SJSA1 (cell line): ENCODE measurements at regions not wholly inside any gene's neighbourhood (a gene's known extent, or its start where the extent isn't known, plus 50 kb on each side); places are given as distances from the start of the nearest gene placed in this dataset.

ENCODE experiments used
- DNase-seq, 2 experiments: peaks; one replicate each; pipeline ENCODE4 v3.0.0-alpha.2; 2015 to 2020; ENCODE audit warnings: low spot score in 2 of 2, low read depth in 1 of 2
- H3K27ac ChIP-seq: fragments of 250-450 bp; sonication (Bioruptor Pico); 2 replicates; pipeline ENCODE4 v1.5.1; 2020; ENCODE audit warnings: mild to moderate bottlenecking, moderate library complexity
- H3K27me3 ChIP-seq: fragments of 250-450 bp; sonication (Bioruptor Pico); replicated peaks from 2 replicates; pipeline ENCODE4 v1.5.1; 2020; ENCODE audit warnings: mild to moderate bottlenecking, moderate library complexity
- H3K36me3 ChIP-seq: fragments of 250-450 bp; sonication (Bioruptor Pico); 2 replicates; pipeline ENCODE4 v1.5.1; 2020; ENCODE audit warnings: mild to moderate bottlenecking
- H3K4me1 ChIP-seq: fragments of 250-450 bp; sonication (Bioruptor Pico); replicated peaks from 2 replicates; pipeline ENCODE4 v1.6.1; 2021; ENCODE audit warnings: mild to moderate bottlenecking
- H3K4me3 ChIP-seq: fragments of 250-450 bp; sonication (Bioruptor Pico); 2 replicates; pipeline ENCODE4 v1.5.1; 2020; ENCODE audit warnings: mild to moderate bottlenecking
- H3K9me3 ChIP-seq: fragments of 250-450 bp; sonication (Bioruptor Pico); replicated peaks from 2 replicates; pipeline ENCODE4 v1.5.1; 2020; ENCODE audit warnings: mild to moderate bottlenecking

- Histone ChIP-seq H3K27me3 (no peaks in the 10 kb centered on the region), H3K27ac (no peak overlapping the region), H3K9me3 (no peaks in the 10 kb centered on the region), H3K4me3 (no peak overlapping the region), H3K4me1 (no peaks in the 10 kb centered on the region), H3K36me3 (no peaks in the 10 kb centered on the region)
- no peak for DNase-seq
Observed at GRCh38 chr14:27372771-27373170, 774.9 kb upstream of the NOVA1 start.

- Histone ChIP-seq H3K27ac (no peak overlapping the region), H3K36me3 (no peaks in the 10 kb centered on the region), H3K9me3 (no peaks in the 10 kb centered on the region), H3K4me3 (no peak overlapping the region), H3K4me1 (no peaks in the 10 kb centered on the region), H3K27me3 (no peaks in the 10 kb centered on the region)
- no peak for DNase-seq
Observed at GRCh38 chr14:27384124-27384523, 786.3 kb upstream of the NOVA1 start.

GRCh38 chr14:27386391-27386790 is 788.6 kb upstream of the NOVA1 start:
- Histone ChIP-seq H3K4me1 (no peaks in the 10 kb centered on the region), H3K36me3 (no peaks in the 10 kb centered on the region), H3K27ac (no peak overlapping the region), H3K4me3 (no peak overlapping the region), H3K27me3 (no peaks in the 10 kb centered on the region), H3K9me3 (no peaks in the 10 kb centered on the region; the same call in 1 of the 2 replicates)
- no peak for DNase-seq

- Histone ChIP-seq H3K36me3 (no peaks in the 10 kb centered on the region), H3K27ac (no peak overlapping the region), H3K4me1 (no peaks in the 10 kb centered on the region), H3K9me3 (no peaks in the 10 kb centered on the region; the same call in 1 of the 2 replicates), H3K4me3 (no peak overlapping the region), H3K27me3 (no peaks in the 10 kb centered on the region)
- no peak for DNase-seq
Observed at GRCh38 chr14:27387463-27387862, 789.6 kb upstream of the NOVA1 start.

- no peaks in the 10 kb centered on the region for H3K4me1 ChIP-seq
- H3K27me3 ChIP-seq = no peaks in the 10 kb centered on the region
- no peak for DNase-seq
- no peak overlapping the region for H3K4me3 ChIP-seq
- H3K9me3 ChIP-seq = no peaks in the 10 kb centered on the region; the same call in 1 of the 2 replicates
- H3K27ac ChIP-seq = no peak overlapping the region
- no peaks in the 10 kb centered on the region for H3K36me3 ChIP-seq
Observed at GRCh38 chr14:27389402-27389801, 791.6 kb upstream of the NOVA1 start.

- Histone ChIP-seq H3K4me3 (no peak overlapping the region), H3K27ac (no peak overlapping the region), H3K36me3 (no peaks in the 10 kb centered on the region), H3K9me3 (no peaks in the 10 kb centered on the region; the same call in 1 of the 2 replicates), H3K27me3 (no peaks in the 10 kb centered on the region), H3K4me1 (no peaks in the 10 kb centered on the region)
- DNase-seq = no peak
Observed at GRCh38 chr14:27390155-27390554, 792.3 kb upstream of the NOVA1 start.

GRCh38 chr14:27391331-27391730 is 793.5 kb upstream of the NOVA1 start:
- H3K27ac ChIP-seq = no peak overlapping the region
- H3K27me3 ChIP-seq = no peaks in the 10 kb centered on the region
- H3K4me1 ChIP-seq = no peaks in the 10 kb centered on the region
- no peaks in the 10 kb centered on the region for H3K36me3 ChIP-seq
- DNase-seq = no peak
- H3K4me3 ChIP-seq = no peak overlapping the region
- H3K9me3 ChIP-seq = no peaks in the 10 kb centered on the region; the same call in 1 of the 2 replicates

GRCh38 chr14:27392153-27392552 is 794.3 kb upstream of the NOVA1 start:
- no peak for DNase-seq
- no peaks in the 10 kb centered on the region for H3K36me3 ChIP-seq
- H3K27ac ChIP-seq = no peak overlapping the region
- no peak overlapping the region for H3K4me3 ChIP-seq
- H3K9me3 ChIP-seq = no peaks in the 10 kb centered on the region; the same call in 1 of the 2 replicates
- no peaks in the 10 kb centered on the region for H3K4me1 ChIP-seq
- H3K27me3 ChIP-seq = no peaks in the 10 kb centered on the region

- no peaks in the 10 kb centered on the region for H3K9me3 ChIP-seq
- no peak overlapping the region for H3K27ac ChIP-seq
- H3K4me3 ChIP-seq = no peak overlapping the region
- H3K36me3 ChIP-seq = no peaks in the 10 kb centered on the region
- H3K27me3 ChIP-seq = no peaks in the 10 kb centered on the region
- no peaks in the 10 kb centered on the region for H3K4me1 ChIP-seq
- DNase-seq = no peak
Observed at GRCh38 chr14:27409944-27410343, 812.1 kb upstream of the NOVA1 start.

GRCh38 chr14:27410981-27411380 is 813.1 kb upstream of the NOVA1 start:
- Histone ChIP-seq H3K4me3 (no peak overlapping the region), H3K36me3 (no peaks in the 10 kb centered on the region), H3K4me1 (no peaks in the 10 kb centered on the region), H3K9me3 (no peaks in the 10 kb centered on the region), H3K27me3 (no peaks in the 10 kb centered on the region), H3K27ac (no peak overlapping the region)
- DNase-seq = no peak

- H3K9me3 ChIP-seq = no peaks in the 10 kb centered on the region
- H3K4me3 ChIP-seq = no peak overlapping the region
- H3K27ac ChIP-seq = no peak overlapping the region
- DNase-seq = peak in 1 of 2 experiments; percentile 1
- no peaks in the 10 kb centered on the region for H3K36me3 ChIP-seq
- H3K4me1 ChIP-seq = no peaks in the 10 kb centered on the region
- no peaks in the 10 kb centered on the region for H3K27me3 ChIP-seq
Observed at GRCh38 chr14:27427796-27428195, 830.0 kb upstream of the NOVA1 start.

GRCh38 chr14:27435923-27436670 is 838.3 kb upstream of the NOVA1 start:
- H3K27me3 ChIP-seq = no peaks in the 10 kb centered on the region
- DNase-seq = no peak

GRCh38 chr14:27484633-27485032 is 886.8 kb upstream of the NOVA1 start:
- Histone ChIP-seq H3K4me3 (no peak overlapping the region), H3K9me3 (no peaks in the 10 kb centered on the region), H3K36me3 (no peaks in the 10 kb centered on the region), H3K27ac (no peak overlapping the region), H3K27me3 (no peaks in the 10 kb centered on the region), H3K4me1 (no peaks in the 10 kb centered on the region)
- DNase-seq = no peak

More at GRCh38 chr14:27435923-27436670, 838.3 kb upstream of the NOVA1 start:
- Histone ChIP-seq H3K27ac (no peak overlapping the region), H3K4me1 (no peaks in the 10 kb centered on the region), H3K9me3 (no peaks in the 10 kb centered on the region), H3K36me3 (no peaks in the 10 kb centered on the region), H3K4me3 (no peak overlapping the region)

- Histone ChIP-seq H3K27ac (no peak overlapping the region), H3K36me3 (no peaks in the 10 kb centered on the region), H3K4me1 (no peaks in the 10 kb centered on the region), H3K27me3 (no peaks in the 10 kb centered on the region), H3K4me3 (no peak overlapping the region), H3K9me3 (no peaks in the 10 kb centered on the region)
- no peak for DNase-seq
Observed at GRCh38 chr14:27485193-27485592, 887.4 kb upstream of the NOVA1 start.

GRCh38 chr14:27506272-27506671 is 908.4 kb upstream of the NOVA1 start:
- Histone ChIP-seq H3K9me3 (0 out of 2 replicates have a peak, but pooled peaks cover 2% of the 10 kb centered on the region), H3K27ac (no peak overlapping the region), H3K4me3 (no peak overlapping the region), H3K36me3 (no peaks in the 10 kb centered on the region), H3K4me1 (no peaks in the 10 kb centered on the region), H3K27me3 (no peaks in the 10 kb centered on the region)
- DNase-seq = no peak
